KMS-11 (cell line): ENCODE measurements at regions not wholly inside any gene's neighbourhood (a gene's known extent, or its start where the extent isn't known, plus 50 kb on each side); places are given as distances from the start of the nearest gene placed in this dataset.

ENCODE experiments used
- H2AFZ ChIP-seq: fragments of 200-600 bp; sonication (generic); 2 replicates; pipeline ENCODE4 v1.6.1; 2016; ENCODE audit warnings: antibody characterized with exemption, mixed run types, low read depth
- H3K27ac ChIP-seq: fragments of 200-600 bp; sonication (generic); 2 replicates; pipeline ENCODE4 v1.6.1; 2016; ENCODE audit warnings: mild to moderate bottlenecking, mixed run types
- H3K27me3 ChIP-seq: fragments of 200-600 bp; sonication (generic); 2 replicates; pipeline ENCODE4 v1.6.1; 2017; ENCODE audit warnings: mild to moderate bottlenecking, low read depth, mixed run types, moderate library complexity; ENCODE audit not compliant: insufficient read depth
- H3K36me3 ChIP-seq: fragments of 200-600 bp; sonication (generic); 2 replicates; pipeline ENCODE4 v1.6.1; 2017; ENCODE audit warnings: mild to moderate bottlenecking, mixed run types; ENCODE audit not compliant: insufficient read depth
- H3K4me1 ChIP-seq: fragments of 200-600 bp; sonication (generic); 2 replicates; pipeline ENCODE4 v1.6.1; 2016; ENCODE audit warnings: mild to moderate bottlenecking, low read depth, mixed run types; ENCODE audit not compliant: poor library complexity, severe bottlenecking
- H3K4me2 ChIP-seq: fragments of 200-600 bp; sonication (generic); 2 replicates; pipeline ENCODE4 v1.7.0; 2016; ENCODE audit warnings: mild to moderate bottlenecking, mixed run types
- H3K4me3 ChIP-seq: fragments of 200-600 bp; sonication (generic); IDR thresholded peaks from 2 replicates; pipeline ENCODE4 v1.6.1; 2017; ENCODE audit warnings: low read depth, low read length, mixed read lengths; ENCODE audit not compliant: insufficient read depth
- H3K79me2 ChIP-seq: fragments of 200-600 bp; sonication (generic); 2 replicates; pipeline ENCODE4 v1.6.1; 2016; ENCODE audit warnings: low read depth, mixed run types; ENCODE audit not compliant: insufficient read depth
- H3K9ac ChIP-seq: fragments of 200-600 bp; sonication (generic); 2 replicates; pipeline ENCODE4 v1.6.1; 2016; ENCODE audit warnings: mild to moderate bottlenecking, mixed run types
- H4K20me1 ChIP-seq: fragments of 200-600 bp; sonication (generic); 2 replicates; pipeline ENCODE4 v1.6.1; 2016; ENCODE audit warnings: mild to moderate bottlenecking, mixed run types; ENCODE audit not compliant: insufficient read depth
- CTCF ChIP-seq: fragments of 200-600 bp; sonication (generic); conservative IDR thresholded peaks from 2 replicates; pipeline ENCODE4 v1.6.1; 2017; ENCODE audit warnings: low read depth, mild to moderate bottlenecking, antibody characterized with exemption, low read length, moderate library complexity, mixed read lengths

GRCh38 chr2:240206630-240207029, 66.2 kb upstream of the OTOS start:
- TF ChIP-seq CTCF: no peak
- Histone ChIP-seq H3K36me3 (no peaks in the 10 kb centered on the region), H3K4me3 (no peak overlapping the region), H3K9ac (no peak overlapping the region), H3K27ac (no peak overlapping the region), H3K27me3 (peaks cover 28% of the 10 kb centered on the region; the same call in 1 of the 2 replicates), H2AFZ (no peak overlapping the region), H3K4me2 (no peak overlapping the region), H3K4me1 (no peaks in the 10 kb centered on the region), H3K79me2 (no peaks in the 10 kb centered on the region), H4K20me1 (no peaks in the 10 kb centered on the region)

GRCh38 chr2:240207661-240208060, 67.2 kb upstream of the OTOS start:
- TF ChIP-seq CTCF: no peak
- no peak overlapping the region for H3K4me3 ChIP-seq

GRCh38 chr2:240208096-240208495, 67.6 kb upstream of the OTOS start:
- H3K4me3 ChIP-seq: no peak overlapping the region
- H4K20me1 ChIP-seq: no peaks in the 10 kb centered on the region
- no peak for TF ChIP-seq CTCF
- H3K36me3 ChIP-seq: no peaks in the 10 kb centered on the region
- H3K27ac ChIP-seq: no peak overlapping the region
- H2AFZ ChIP-seq: no peak overlapping the region
- no peak overlapping the region for H3K4me2 ChIP-seq
- no peaks in the 10 kb centered on the region for H3K4me1 ChIP-seq
- H3K9ac ChIP-seq: no peak overlapping the region
- H3K27me3 ChIP-seq: peaks cover 17% of the 10 kb centered on the region; the same call in 1 of the 2 replicates
- H3K79me2 ChIP-seq: no peaks in the 10 kb centered on the region

More at GRCh38 chr2:240207661-240208060, 67.2 kb upstream of the OTOS start:
- no peaks in the 10 kb centered on the region for H3K79me2 ChIP-seq
- no peak overlapping the region for H3K9ac ChIP-seq
- H3K36me3 ChIP-seq: no peaks in the 10 kb centered on the region
- H3K4me1 ChIP-seq: no peaks in the 10 kb centered on the region
- no peak overlapping the region for H3K4me2 ChIP-seq
- H4K20me1 ChIP-seq: no peaks in the 10 kb centered on the region
- no peak overlapping the region for H3K27ac ChIP-seq
- peaks cover 19% of the 10 kb centered on the region; the same call in 1 of the 2 replicates for H3K27me3 ChIP-seq
- no peak overlapping the region for H2AFZ ChIP-seq

GRCh38 chr2:240208631-240209211, 68.3 kb upstream of the OTOS start:
- no peak overlapping the region for H3K4me3 ChIP-seq
- no peaks in the 10 kb centered on the region for H3K36me3 ChIP-seq
- H2AFZ ChIP-seq: no peak overlapping the region
- no peak overlapping the region for H3K9ac ChIP-seq
- H3K27me3 ChIP-seq: peaks cover 11% of the 10 kb centered on the region; the same call in 1 of the 2 replicates
- H3K4me1 ChIP-seq: no peaks in the 10 kb centered on the region
- H3K27ac ChIP-seq: no peak overlapping the region
- TF ChIP-seq CTCF: no peak
- H3K79me2 ChIP-seq: no peaks in the 10 kb centered on the region
- H3K4me2 ChIP-seq: no peak overlapping the region
- H4K20me1 ChIP-seq: no peaks in the 10 kb centered on the region
